Lower leg skin (tissue), 4 donors: ENCODE measurements at regions not wholly inside any gene's neighbourhood (a gene's known extent, or its start where the extent isn't known, plus 50 kb on each side); places are given as distances from the start of the nearest gene placed in this dataset.

ENCODE experiments used
- DNase-seq, 2 donors: peaks; one replicate each; pipeline ENCODE4 v3.0.0-alpha.2; 2019; ENCODE audit warnings: low spot score in 2 of 2
- H3K4me3 ChIP-seq: fragments of 200-600 bp; sonication (generic); 2 replicates; pipeline ENCODE4 v1.5.1; 2017; ENCODE audit warnings: mild to moderate bottlenecking, low read depth; ENCODE audit not compliant: poor library complexity, severe bottlenecking
- POLR2A ChIP-seq, 2 donors: fragments of 450-650 bp; IDR thresholded peaks; one replicate each; pipeline ENCODE4 v1.6.1; 2016 to 2017; ENCODE audit warnings: antibody characterized with exemption in 2 of 2, mild to moderate bottlenecking in 1 of 2, moderate library complexity in 1 of 2
- WGBS, 2 donors: methylation state at CpG; one replicate each; pipeline ENCODE4 v1.1.5; 2018; 5-methylcytosine and 5-hydroxymethylcytosine counted together
- intact Hi-C: fragments of 100-400 bp; cut with DNase I; formaldehyde crosslinking; loops from one replicate; pipeline ENCODE4 v1.15.0; 2023; ENCODE audit warnings: low total_unique reads
- TF ChIP-seq, protein P1 (sequence below), 3 donors: fragments of 450-650 bp; IDR thresholded peaks; one replicate each; pipeline ENCODE4 v1.5.1; 2016; ENCODE audit warnings: antibody characterized with exemption in 3 of 3, mild to moderate bottlenecking in 3 of 3, moderate library complexity in 2 of 3

DNA sequence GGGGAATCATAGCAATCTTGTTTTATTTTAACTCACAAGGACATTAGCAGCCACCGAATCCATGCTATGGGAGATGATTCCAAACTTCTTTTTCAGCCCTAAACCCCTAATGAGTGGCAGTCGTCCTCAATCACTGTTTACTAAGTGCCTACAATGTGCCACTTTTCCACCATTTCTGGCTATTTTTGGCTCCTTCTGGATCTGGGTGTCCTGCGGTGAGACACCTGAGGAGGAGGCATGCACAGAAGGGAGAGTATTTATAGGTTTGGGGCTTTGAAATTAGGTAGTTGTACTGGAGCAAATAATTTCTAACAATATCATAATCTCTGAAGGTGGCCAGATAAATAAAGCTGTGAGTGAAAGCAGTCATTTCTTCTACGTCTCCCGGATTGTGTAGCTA is 1125.6 kb downstream of the BCL11B start:
- 86 to 89% methylated on average over 5 of the region's 5 CpGs for WGBS, 2 donors

DNA sequence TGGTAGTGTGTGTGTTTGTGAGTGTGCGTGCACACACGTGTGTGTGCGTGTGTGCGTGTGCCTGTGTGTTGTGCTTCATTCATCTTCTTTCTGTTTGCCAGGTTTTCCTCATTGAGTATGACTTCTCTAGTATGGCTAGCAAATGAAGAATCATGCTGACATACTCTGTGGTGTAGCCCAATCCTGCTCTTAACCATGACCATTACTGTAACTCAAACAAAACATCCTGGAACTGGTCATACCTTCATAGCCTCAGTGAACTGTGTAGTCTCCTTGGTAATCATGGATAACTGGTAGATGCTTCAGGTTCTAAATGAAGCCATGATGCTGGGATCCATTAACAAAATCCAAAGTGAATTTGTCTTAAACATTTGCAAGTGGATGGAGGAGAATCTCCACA is 1117.7 kb downstream of the BCL11B start:
- H3K4me3 ChIP-seq: no peak overlapping the region
- DNase-seq: no peak
- 93 to 96% methylated on average over 4 of the region's 4 CpGs for WGBS, 2 donors
- intact Hi-C loops: no loop called here
- TF ChIP-seq, protein P1, sequence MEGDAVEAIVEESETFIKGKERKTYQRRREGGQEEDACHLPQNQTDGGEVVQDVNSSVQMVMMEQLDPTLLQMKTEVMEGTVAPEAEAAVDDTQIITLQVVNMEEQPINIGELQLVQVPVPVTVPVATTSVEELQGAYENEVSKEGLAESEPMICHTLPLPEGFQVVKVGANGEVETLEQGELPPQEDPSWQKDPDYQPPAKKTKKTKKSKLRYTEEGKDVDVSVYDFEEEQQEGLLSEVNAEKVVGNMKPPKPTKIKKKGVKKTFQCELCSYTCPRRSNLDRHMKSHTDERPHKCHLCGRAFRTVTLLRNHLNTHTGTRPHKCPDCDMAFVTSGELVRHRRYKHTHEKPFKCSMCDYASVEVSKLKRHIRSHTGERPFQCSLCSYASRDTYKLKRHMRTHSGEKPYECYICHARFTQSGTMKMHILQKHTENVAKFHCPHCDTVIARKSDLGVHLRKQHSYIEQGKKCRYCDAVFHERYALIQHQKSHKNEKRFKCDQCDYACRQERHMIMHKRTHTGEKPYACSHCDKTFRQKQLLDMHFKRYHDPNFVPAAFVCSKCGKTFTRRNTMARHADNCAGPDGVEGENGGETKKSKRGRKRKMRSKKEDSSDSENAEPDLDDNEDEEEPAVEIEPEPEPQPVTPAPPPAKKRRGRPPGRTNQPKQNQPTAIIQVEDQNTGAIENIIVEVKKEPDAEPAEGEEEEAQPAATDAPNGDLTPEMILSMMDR (IDR thresholded peaks at IDR 0.05): no peak
- no peak for TF ChIP-seq POLR2A (IDR thresholded peaks at IDR 0.05)

More for the DNA sequence above, 1125.6 kb downstream of the BCL11B start:
- no peak overlapping the region for H3K4me3 ChIP-seq
- intact Hi-C loops: no loop called here
- DNase-seq: no peak
- no peak for TF ChIP-seq POLR2A (IDR thresholded peaks at IDR 0.05)
- TF ChIP-seq, protein P1 (IDR thresholded peaks at IDR 0.05): no peak

DNA sequence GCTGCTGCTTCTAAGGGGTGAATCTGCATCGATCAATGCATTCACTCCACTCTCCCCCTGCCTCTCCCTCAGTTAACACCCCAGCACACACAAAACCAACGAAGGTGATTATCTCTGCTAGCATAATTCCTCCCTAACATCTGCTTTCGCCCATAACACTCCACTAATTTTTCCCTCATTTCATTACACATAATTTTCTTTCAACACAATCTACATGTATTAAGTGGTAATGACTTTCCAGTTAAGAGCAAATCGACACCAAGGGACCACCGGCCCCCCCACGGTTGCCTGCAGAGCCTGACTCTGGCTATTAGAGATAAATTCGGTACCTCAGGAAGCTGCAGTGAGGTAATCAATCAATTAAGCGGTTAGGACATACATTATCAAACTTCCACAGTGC is 1115.6 kb downstream of the BCL11B start:
- no peak overlapping the region for H3K4me3 ChIP-seq
- 75 to 85% methylated on average over 8 of the region's 8 CpGs for WGBS, 2 donors
- intact Hi-C loops: no loop called here
- no peak for DNase-seq
- TF ChIP-seq, protein P1 (IDR thresholded peaks at IDR 0.05): no peak
- no peak for TF ChIP-seq POLR2A (IDR thresholded peaks at IDR 0.05)

DNA sequence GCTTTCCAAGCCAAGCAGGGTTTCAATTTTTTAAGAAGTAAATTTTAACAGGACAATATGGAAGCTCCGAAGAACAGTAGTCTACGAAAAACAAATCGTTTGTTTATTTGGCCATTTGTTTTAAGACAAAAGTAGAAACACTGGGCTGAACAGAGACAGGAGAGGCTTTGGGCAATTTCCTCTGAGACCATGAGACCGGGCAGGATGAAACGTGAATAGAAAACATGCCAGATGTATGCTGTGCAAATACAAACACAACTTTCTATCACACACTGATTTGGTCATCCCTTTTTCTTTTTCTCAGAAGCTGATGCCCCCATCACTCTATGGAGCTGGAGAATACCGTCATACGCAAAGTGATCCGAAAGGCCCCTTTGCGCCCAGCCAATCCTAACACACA is 1111.1 kb downstream of the BCL11B start:
- intact Hi-C loops: no loop called here
- 41 to 47% methylated on average over 9 of the region's 9 CpGs for WGBS, 2 donors
- no peak overlapping the region for H3K4me3 ChIP-seq
- no peak for DNase-seq
- no peak for TF ChIP-seq POLR2A (IDR thresholded peaks at IDR 0.05)
- TF ChIP-seq, protein P1 (IDR thresholded peaks at IDR 0.05): no peak

DNA sequence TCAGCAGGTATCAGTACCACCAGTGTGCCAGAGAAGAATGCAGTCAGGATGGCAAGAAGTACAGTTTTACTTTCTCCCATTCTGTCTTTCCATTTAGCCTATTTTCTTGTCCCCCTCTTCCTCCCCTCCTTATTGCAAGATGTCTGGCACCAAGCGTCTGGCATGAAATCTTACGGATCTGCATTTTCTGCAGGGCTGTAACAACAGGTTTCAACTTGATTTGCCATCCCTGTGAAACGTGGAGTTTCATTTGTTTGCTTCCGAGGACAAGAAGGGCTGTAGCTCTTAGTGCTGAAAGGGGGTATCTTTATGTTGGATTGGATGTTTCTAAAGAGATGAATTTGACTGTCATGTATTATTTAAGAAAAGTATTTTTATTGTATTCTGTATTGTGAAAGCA is 1110.6 kb downstream of the BCL11B start:
- DNase-seq: no peak
- TF ChIP-seq, protein P1 (IDR thresholded peaks at IDR 0.05): no peak
- intact Hi-C loops: no loop called here
- WGBS, 2 donors: 29 to 33% methylated on average over 4 of the region's 4 CpGs
- H3K4me3 ChIP-seq: no peak overlapping the region
